Mucosa of descending colon (tissue), 3 donors: ENCODE measurements at regions not wholly inside any gene's neighbourhood (a gene's known extent, or its start where the extent isn't known, plus 50 kb on each side); places are given as distances from the start of the nearest gene placed in this dataset.

ENCODE experiments used
- ATAC-seq: fragments of 200-7000 bp; cut with Tn5 transposase; one replicate; pipeline ENCODE4 v1.9.1; 2020; ENCODE audit warnings: mild to moderate bottlenecking, moderate library complexity
- DNase-seq, 3 donors: peaks; one replicate each; pipeline ENCODE4 v3.0.0-alpha.2; 2020
- H3K36me3 ChIP-seq: fragments of 200-600 bp; one replicate; pipeline ENCODE4 v1.8.0; 2021; ENCODE audit warnings: low read depth, mild to moderate bottlenecking
- H3K4me1 ChIP-seq: fragments of 200-600 bp; one replicate; pipeline ENCODE4 v1.8.0; 2021; ENCODE audit warnings: low read depth, mild to moderate bottlenecking
- H3K4me3 ChIP-seq: fragments of 200-600 bp; one replicate; pipeline ENCODE4 v1.8.0; 2021; ENCODE audit warnings: mild to moderate bottlenecking
- H3K9me3 ChIP-seq: fragments of 200-600 bp; one replicate; pipeline ENCODE4 v1.8.0; 2021; ENCODE audit warnings: mild to moderate bottlenecking
- CTCF ChIP-seq: fragments of 200-600 bp; IDR thresholded peaks from one replicate; pipeline ENCODE4 v1.8.0; 2022; ENCODE audit warnings: antibody characterized with exemption, mild to moderate bottlenecking
- intact Hi-C, 2 donors: fragments of 100-400 bp; cut with DNase I in 1 of 2; cut with micrococcal nuclease in 1 of 2; formaldehyde crosslinking; loops; one replicate each; pipeline versions ENCODE4 v1.11.0 to v1.11.1; 2022; cut with DNase I, micrococcal nuclease
- donor health status: DM: no; HTN: no; CAD: no; lungs with moderate emphysema.
- donor health status: DM: no; HTN: no; CAD: no.
- donor health status: DM: no; HTN: yes; CAD: no.

DNA sequence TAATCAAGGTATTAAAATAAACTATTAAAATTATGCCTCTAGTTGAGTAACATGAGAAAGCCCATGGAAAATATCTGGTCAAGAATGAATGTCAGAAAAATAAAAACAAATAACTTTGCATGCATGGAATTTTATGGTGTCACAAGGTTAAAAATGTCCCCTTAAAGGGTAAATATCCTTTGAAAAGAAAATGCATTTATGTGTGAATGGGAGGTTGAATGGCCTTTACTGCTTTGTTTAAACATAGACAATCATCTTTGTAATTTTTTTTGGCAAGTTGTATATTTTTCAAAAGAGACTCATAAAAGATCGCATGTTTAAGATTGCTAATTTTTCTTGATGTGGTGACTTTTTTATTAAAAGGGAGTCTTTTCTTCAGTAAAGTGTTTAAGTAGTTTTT, 564.2 kb downstream of the NR2F2 start:
- H3K36me3 ChIP-seq, result no peaks in the 10 kb centered on the region
- no peak overlapping the region for H3K4me3 ChIP-seq
- DNase-seq (no peak), ATAC-seq (no peak)
- H3K4me1 ChIP-seq, result no peaks in the 10 kb centered on the region
- TF ChIP-seq CTCF, result no peak
- H3K9me3 ChIP-seq, result no peaks in the 10 kb centered on the region
- intact Hi-C loops, result no loop called here

DNA sequence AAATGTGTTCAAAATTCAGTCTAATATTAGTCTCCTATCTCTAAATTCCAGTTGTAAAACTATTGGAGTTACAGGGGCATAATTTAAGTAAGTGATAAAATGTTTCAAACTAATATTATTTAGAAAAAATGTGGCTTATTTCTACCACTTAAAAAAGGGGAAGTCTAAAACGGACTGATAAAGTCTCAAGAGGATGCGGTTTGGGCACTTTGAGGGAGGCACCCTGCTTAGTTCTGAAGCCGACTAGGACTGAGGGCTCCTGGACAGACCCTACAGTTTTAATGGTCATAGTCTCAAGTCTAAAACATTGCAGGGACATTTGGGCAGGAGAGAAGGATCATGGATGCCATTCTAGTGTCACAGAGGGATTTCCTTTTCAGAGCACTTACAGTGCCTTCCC, 566.3 kb downstream of the NR2F2 start:
- Histone ChIP-seq H3K9me3 (no peaks in the 10 kb centered on the region), H3K36me3 (no peaks in the 10 kb centered on the region), H3K4me1 (no peaks in the 10 kb centered on the region), H3K4me3 (no peak overlapping the region)
- no peak for DNase-seq
- no peak for TF ChIP-seq CTCF
- no peak for ATAC-seq
- intact Hi-C loops, result no loop called here

- ATAC-seq, result no peak
- TF ChIP-seq CTCF, result no peak
- no peak for DNase-seq
- H3K9me3 ChIP-seq, result peaks cover 36% of the 10 kb centered on the region
- H3K36me3 ChIP-seq, result no peaks in the 10 kb centered on the region
- intact Hi-C loops, result no loop called here
- no peaks in the 10 kb centered on the region for H3K4me1 ChIP-seq
- no peak overlapping the region for H3K4me3 ChIP-seq
Observed at GRCh38 chr15:96914081-96914480, 583.6 kb downstream of the NR2F2 start.

DNA sequence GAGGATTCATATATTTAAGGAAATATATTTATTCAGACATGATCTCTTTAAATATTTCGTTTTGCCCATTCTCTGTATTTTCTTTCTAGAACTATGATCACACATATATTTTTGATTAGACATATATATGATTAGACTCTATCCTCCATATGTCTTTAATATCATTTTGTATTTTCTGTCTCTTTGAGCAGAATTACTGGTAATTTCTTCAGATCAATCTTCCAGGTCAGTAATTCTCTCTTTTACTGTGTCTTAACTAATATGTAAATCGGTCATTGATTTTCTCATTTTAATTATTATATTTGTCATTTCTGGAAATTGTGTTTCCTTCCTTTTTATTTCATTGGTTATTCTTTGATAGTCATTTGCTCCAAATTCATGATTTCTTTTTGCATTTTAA, 586.2 kb downstream of the NR2F2 start:
- intact Hi-C loops, result no loop called here
- TF ChIP-seq CTCF, result no peak
- Histone ChIP-seq H3K4me1 (no peaks in the 10 kb centered on the region), H3K36me3 (no peaks in the 10 kb centered on the region), H3K9me3 (peaks cover 42% of the 10 kb centered on the region), H3K4me3 (no peak overlapping the region)
- ATAC-seq (no peak), DNase-seq (no peak)

- no peaks in the 10 kb centered on the region for H3K4me1 ChIP-seq
- ATAC-seq (no peak), DNase-seq (no peak)
- peaks cover 12% of the 10 kb centered on the region for H3K9me3 ChIP-seq
- intact Hi-C loops, result no loop called here
- TF ChIP-seq CTCF, result no peak
- no peak overlapping the region for H3K4me3 ChIP-seq
- H3K36me3 ChIP-seq, result no peaks in the 10 kb centered on the region
Observed at GRCh38 chr15:96924570-96924969, 594.1 kb downstream of the NR2F2 start.
